K562 (cell line): ENCODE measurements at regions not wholly inside any gene's neighbourhood (a gene's known extent, or its start where the extent isn't known, plus 50 kb on each side); places are given as distances from the start of the nearest gene placed in this dataset.
A peak's percentile ranks its signal among the peaks of the same experiment; 100 is the strongest.

Experiments
- ATAC-seq: fragments of 200-7000 bp; cut with Tn5 transposase; 3 replicates; pipeline ENCODE4 v1.9.1; 2020; ENCODE audit warnings: moderate library complexity
- BruUV-seq: library from RNA; stranded (reverse); fragments of 400-500 nt; replicated peaks from 2 replicates; lab custom pipeline; 2021; lab: Mats Ljungman, UMichigan
- CTCF ChIA-PET: fragments of 300-600 bp; formaldehyde crosslinking; extraction: SDS; loops from one replicate; lab custom pipeline; 2021; ENCODE audit warnings: low intra/inter-chr PET ratio; lab: Yijun Ruan, JAX
- POLR2A ChIA-PET: fragments of 300-600, 350-650 bp; sonication (Branson Sonifier 250); formaldehyde crosslinking; extraction: SDS; loops from one replicate; lab custom pipeline; 2021; ENCODE audit warnings: antibody characterized with exemption, inconsistent platforms; lab: Yijun Ruan, JAX
- DNase-seq, 4 experiments: peaks; one replicate each; pipeline versions ENCODE4 v3.0.0 to v3.0.0-alpha.2; 2011 to 2018; ENCODE audit warnings: low spot score in 3 of 4, mixed read lengths in 3 of 4; ENCODE audit errors: extremely low read depth in 1 of 4
- FAIRE-seq: peaks from 2 replicates; lab custom pipeline; 2011; peaks lifted over from hg19 to GRCh38; lab: Jason Lieb, UNC
- H2AFZ ChIP-seq: 2 replicates; pipeline ENCODE4 v1.6.0; 2011; ENCODE audit warnings: low read depth, low read length, control low read depth, inconsistent platforms
- H3K27ac ChIP-seq: fragments of 200-600 bp; 3 replicates; pipeline ENCODE4 v1.8.0; 2011; ENCODE audit warnings: low read depth, mild to moderate bottlenecking, control low read depth, inconsistent platforms, low read length, moderate library complexity, mixed read lengths; ENCODE audit errors: extremely low read depth
- H3K27me3 ChIP-seq, 2 experiments: fragments of 300-600 bp in 1 of 2; 2 replicates in 1 of 2; 3 replicates in 1 of 2; pipeline versions ENCODE4 v1.6.0 to v1.8.0; 2011; ENCODE audit warnings: inconsistent platforms in 2 of 2, low read length in 2 of 2, mild to moderate bottlenecking in 1 of 2, mixed read lengths in 1 of 2, moderate library complexity in 1 of 2; ENCODE audit not compliant: control insufficient read depth in 2 of 2, insufficient read depth in 2 of 2
- H3K36me3 ChIP-seq: fragments of 300-600 bp; 3 replicates; pipeline ENCODE4 v1.8.0; 2011; ENCODE audit warnings: mild to moderate bottlenecking, low read length, inconsistent platforms; ENCODE audit not compliant: control insufficient read depth, insufficient read depth
- H3K4me1 ChIP-seq, 2 experiments: fragments of 200-600 bp in 1 of 2; replicated peaks in 1 of 2; 2 replicates in 1 of 2; 3 replicates in 1 of 2; pipeline versions ENCODE4 v1.5.1 to v1.8.0; 2011; ENCODE audit warnings: inconsistent platforms in 2 of 2, low read length in 2 of 2, mild to moderate bottlenecking in 1 of 2, mixed read lengths in 1 of 2, moderate library complexity in 1 of 2; ENCODE audit not compliant: control insufficient read depth in 2 of 2, insufficient read depth in 2 of 2
- H3K4me2 ChIP-seq: 2 replicates; pipeline ENCODE4 v1.6.1; 2011; ENCODE audit warnings: low read length, control low read depth, inconsistent platforms, mixed read lengths; ENCODE audit not compliant: insufficient read depth
- H3K4me3 ChIP-seq: fragments of 200-600 bp; sonication (generic), shearing (Covaris generic); 2 replicates; pipeline ENCODE4 v1.5.1; 2016; ENCODE audit warnings: control low read depth, inconsistent platforms
- H3K79me2 ChIP-seq: fragments of 200-600 bp; 3 replicates; pipeline ENCODE4 v1.8.0; 2011; ENCODE audit warnings: low read length, inconsistent platforms; ENCODE audit not compliant: control insufficient read depth, insufficient read depth
- H3K9ac ChIP-seq, 2 experiments: 2 replicates each; pipeline versions ENCODE4 v1.6.0 to v1.6.1; 2011; ENCODE audit warnings: low read depth in 2 of 2, low read length in 2 of 2, control low read depth in 1 of 2, inconsistent platforms in 1 of 2, mild to moderate bottlenecking in 1 of 2, mixed read lengths in 1 of 2; ENCODE audit not compliant: insufficient read depth in 1 of 2
- H3K9me1 ChIP-seq: one replicate; pipeline ENCODE4 v1.6.0; 2011; ENCODE audit warnings: inconsistent platforms, mild to moderate bottlenecking, low read length, moderate library complexity; ENCODE audit not compliant: control insufficient read depth, insufficient read depth
- H3K9me3 ChIP-seq: replicated peaks from 2 replicates; pipeline ENCODE4 v1.5.1; 2011; ENCODE audit warnings: low read depth, low read length, inconsistent platforms; ENCODE audit not compliant: control insufficient read depth, insufficient read depth
- H4K20me1 ChIP-seq: replicated peaks from 2 replicates; pipeline ENCODE4 v1.6.1; 2011; ENCODE audit warnings: low read length, inconsistent platforms, mixed read lengths; ENCODE audit not compliant: control insufficient read depth, insufficient read depth
- CHD1 ChIP-seq: fragments of 200-600 bp; sonication (generic); IDR thresholded peaks from one replicate; pipeline ENCODE4 v1.6.1; 2012; ENCODE audit warnings: mild to moderate bottlenecking, moderate library complexity, low read length, inconsistent platforms
- GABPB1 ChIP-seq: sonication (generic); formaldehyde crosslinking; IDR thresholded peaks from 2 replicates; pipeline ENCODE4 v1.8.0; 2022; ENCODE audit warnings: mild to moderate bottlenecking, missing genetic modification reagents
- HNRNPH1 ChIP-seq: fragments of 200-400 bp; formaldehyde crosslinking; optimal IDR thresholded peaks from 2 replicates; pipeline ENCODE3; 2017; ENCODE audit warnings: low read depth, mild to moderate bottlenecking, low read length, moderate library complexity
- NFIC ChIP-seq: fragments of 450-650 bp; IDR thresholded peaks from 2 replicates; pipeline ENCODE4 v1.6.1; 2017; ENCODE audit warnings: mild to moderate bottlenecking, inconsistent platforms
- ZNF445 ChIP-seq: fragments of 250-450 bp; sonication (Bioruptor Pico); IDR thresholded peaks from 2 replicates; pipeline ENCODE4 v1.4.0; 2020; ENCODE audit warnings: low read depth, mild to moderate bottlenecking, moderate library complexity
- ZNF79 ChIP-seq: fragments of 250-450 bp; sonication (Bioruptor Pico); IDR thresholded peaks from 2 replicates; pipeline ENCODE4 v1.4.0; 2020; ENCODE audit warnings: low read depth, mild to moderate bottlenecking, moderate library complexity
- WGBS: fragments of 100-300 bp; shearing (Covaris generic); methylation state at CpG from one replicate; pipeline ENCODE4 v1.1.6; 2016; ENCODE audit warnings: low coverage, mixed read lengths; ENCODE audit not compliant: insufficient coverage; ENCODE audit errors: missing lambda C conversion rate; 5-methylcytosine and 5-hydroxymethylcytosine counted together
- in situ Hi-C: fragments of 300-500 bp; cut with MboI; formaldehyde crosslinking; loops from 4 replicates; pipeline ENCODE4 v1.15.0; 2018; ENCODE audit warnings: inconsistent platforms, mixed read lengths
- intact Hi-C: fragments of 100-400 bp; cut with micrococcal nuclease; formaldehyde crosslinking; loops from 2 replicates; pipeline ENCODE4 v1.14.2; 2022
- TF ChIP-seq, protein P1 (sequence below), 2 experiments: fragments of 150-350 bp in 1 of 2; IDR thresholded peaks; 2 replicates each; pipeline ENCODE4 v1.6.1; 2012 to 2016; ENCODE audit warnings: low read depth in 2 of 2, low read length in 2 of 2, mild to moderate bottlenecking in 1 of 2, moderate library complexity in 1 of 2
- TF ChIP-seq, protein P2 (sequence below): fragments of 250-450 bp; sonication (Bioruptor Pico); IDR thresholded peaks from 2 replicates; pipeline ENCODE4 v1.5.1; 2021; ENCODE audit warnings: mild to moderate bottlenecking
- TF ChIP-seq, protein P3 (sequence below): fragments of 150-350 bp; conservative IDR thresholded peaks from 2 replicates; pipeline ENCODE4 v1.6.1; 2014; ENCODE audit warnings: low read length
- TF ChIP-seq, protein P4 (sequence below): fragments of 450-650 bp; IDR thresholded peaks from 2 replicates; pipeline ENCODE4 v1.6.1; 2016; ENCODE audit warnings: borderline replicate concordance

DNA sequence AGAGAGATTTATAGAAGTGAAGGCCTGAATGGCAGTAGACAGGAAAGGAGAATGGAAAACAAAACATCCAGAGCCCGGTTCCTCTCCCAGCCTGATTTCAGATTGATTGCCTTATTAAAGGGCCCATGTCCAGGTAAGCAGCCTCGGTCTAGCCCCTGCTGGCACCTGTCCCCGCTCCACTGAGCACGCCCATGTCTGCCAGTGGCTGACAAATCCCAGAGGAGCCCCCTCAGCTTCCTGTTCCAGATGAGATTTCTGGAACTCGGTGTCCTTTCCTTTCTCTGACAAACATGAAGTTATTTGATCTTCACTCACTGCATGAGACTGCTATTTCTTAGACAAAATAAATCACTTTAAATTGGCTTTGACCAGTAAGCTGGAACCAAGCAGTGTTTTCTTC, 187.0 kb upstream of the ADCY2 start:
- H3K4me1 ChIP-seq, result no peaks in the 10 kb centered on the region
- H3K9me1 ChIP-seq, result no peaks in the 10 kb centered on the region
- CTCF ChIA-PET, result no interaction called here
- DNase-seq (no peak), ATAC-seq (no peak), FAIRE-seq (peak; percentile 6)
- no peak overlapping the region for H3K9ac ChIP-seq
- H3K27me3 ChIP-seq, result no peaks in the 10 kb centered on the region; a peak in 1 of 5 replicates
- H3K36me3 ChIP-seq, result no peaks in the 10 kb centered on the region
- H3K79me2 ChIP-seq, result no peaks in the 10 kb centered on the region
- H3K4me3 ChIP-seq, result no peak overlapping the region
- H4K20me1 ChIP-seq, result no peaks in the 10 kb centered on the region
- no peak overlapping the region for H3K4me2 ChIP-seq
- 1% methylated on average over 5 of the region's 5 CpGs for WGBS
- H3K9me3 ChIP-seq, result no peaks in the 10 kb centered on the region
- H2AFZ ChIP-seq, result no peak overlapping the region
- in situ Hi-C loops, result no loop called here
- no TSS peak for BruUV-seq
- intact Hi-C loops, result no loop called here
- no peak overlapping the region for H3K27ac ChIP-seq
- POLR2A ChIA-PET, result no interaction called here
- TF ChIP-seq GABPB1 (CRISPR knock-in tag) (no peak), ZNF445 (CRISPR knock-in tag) (no peak), HNRNPH1 (no peak), CHD1 (no peak), NFIC (no peak), ZNF79 (CRISPR knock-in tag) (no peak)
- TF ChIP-seq, protein P1, sequence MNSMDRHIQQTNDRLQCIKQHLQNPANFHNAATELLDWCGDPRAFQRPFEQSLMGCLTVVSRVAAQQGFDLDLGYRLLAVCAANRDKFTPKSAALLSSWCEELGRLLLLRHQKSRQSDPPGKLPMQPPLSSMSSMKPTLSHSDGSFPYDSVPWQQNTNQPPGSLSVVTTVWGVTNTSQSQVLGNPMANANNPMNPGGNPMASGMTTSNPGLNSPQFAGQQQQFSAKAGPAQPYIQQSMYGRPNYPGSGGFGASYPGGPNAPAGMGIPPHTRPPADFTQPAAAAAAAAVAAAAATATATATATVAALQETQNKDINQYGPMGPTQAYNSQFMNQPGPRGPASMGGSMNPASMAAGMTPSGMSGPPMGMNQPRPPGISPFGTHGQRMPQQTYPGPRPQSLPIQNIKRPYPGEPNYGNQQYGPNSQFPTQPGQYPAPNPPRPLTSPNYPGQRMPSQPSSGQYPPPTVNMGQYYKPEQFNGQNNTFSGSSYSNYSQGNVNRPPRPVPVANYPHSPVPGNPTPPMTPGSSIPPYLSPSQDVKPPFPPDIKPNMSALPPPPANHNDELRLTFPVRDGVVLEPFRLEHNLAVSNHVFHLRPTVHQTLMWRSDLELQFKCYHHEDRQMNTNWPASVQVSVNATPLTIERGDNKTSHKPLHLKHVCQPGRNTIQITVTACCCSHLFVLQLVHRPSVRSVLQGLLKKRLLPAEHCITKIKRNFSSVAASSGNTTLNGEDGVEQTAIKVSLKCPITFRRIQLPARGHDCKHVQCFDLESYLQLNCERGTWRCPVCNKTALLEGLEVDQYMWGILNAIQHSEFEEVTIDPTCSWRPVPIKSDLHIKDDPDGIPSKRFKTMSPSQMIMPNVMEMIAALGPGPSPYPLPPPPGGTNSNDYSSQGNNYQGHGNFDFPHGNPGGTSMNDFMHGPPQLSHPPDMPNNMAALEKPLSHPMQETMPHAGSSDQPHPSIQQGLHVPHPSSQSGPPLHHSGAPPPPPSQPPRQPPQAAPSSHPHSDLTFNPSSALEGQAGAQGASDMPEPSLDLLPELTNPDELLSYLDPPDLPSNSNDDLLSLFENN (IDR thresholded peaks at IDR 0.05; ENCODE audit: low read depth in 2 of 2, low read length in 2 of 2), result no peak
- TF ChIP-seq, protein P2, sequence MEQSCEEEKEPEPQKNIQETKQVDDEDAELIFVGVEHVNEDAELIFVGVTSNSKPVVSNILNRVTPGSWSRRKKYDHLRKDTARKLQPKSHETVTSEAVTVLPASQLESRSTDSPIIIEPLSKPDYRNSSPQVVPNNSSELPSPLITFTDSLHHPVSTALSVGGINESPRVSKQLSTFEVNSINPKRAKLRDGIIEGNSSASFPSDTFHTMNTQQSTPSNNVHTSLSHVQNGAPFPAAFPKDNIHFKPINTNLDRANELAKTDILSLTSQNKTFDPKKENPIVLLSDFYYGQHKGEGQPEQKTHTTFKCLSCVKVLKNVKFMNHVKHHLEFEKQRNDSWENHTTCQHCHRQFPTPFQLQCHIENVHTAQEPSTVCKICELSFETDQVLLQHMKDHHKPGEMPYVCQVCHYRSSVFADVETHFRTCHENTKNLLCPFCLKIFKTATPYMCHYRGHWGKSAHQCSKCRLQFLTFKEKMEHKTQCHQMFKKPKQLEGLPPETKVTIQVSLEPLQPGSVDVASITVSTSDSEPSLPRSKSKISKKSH (CRISPR knock-in tag), result no peak
- TF ChIP-seq, protein P3, sequence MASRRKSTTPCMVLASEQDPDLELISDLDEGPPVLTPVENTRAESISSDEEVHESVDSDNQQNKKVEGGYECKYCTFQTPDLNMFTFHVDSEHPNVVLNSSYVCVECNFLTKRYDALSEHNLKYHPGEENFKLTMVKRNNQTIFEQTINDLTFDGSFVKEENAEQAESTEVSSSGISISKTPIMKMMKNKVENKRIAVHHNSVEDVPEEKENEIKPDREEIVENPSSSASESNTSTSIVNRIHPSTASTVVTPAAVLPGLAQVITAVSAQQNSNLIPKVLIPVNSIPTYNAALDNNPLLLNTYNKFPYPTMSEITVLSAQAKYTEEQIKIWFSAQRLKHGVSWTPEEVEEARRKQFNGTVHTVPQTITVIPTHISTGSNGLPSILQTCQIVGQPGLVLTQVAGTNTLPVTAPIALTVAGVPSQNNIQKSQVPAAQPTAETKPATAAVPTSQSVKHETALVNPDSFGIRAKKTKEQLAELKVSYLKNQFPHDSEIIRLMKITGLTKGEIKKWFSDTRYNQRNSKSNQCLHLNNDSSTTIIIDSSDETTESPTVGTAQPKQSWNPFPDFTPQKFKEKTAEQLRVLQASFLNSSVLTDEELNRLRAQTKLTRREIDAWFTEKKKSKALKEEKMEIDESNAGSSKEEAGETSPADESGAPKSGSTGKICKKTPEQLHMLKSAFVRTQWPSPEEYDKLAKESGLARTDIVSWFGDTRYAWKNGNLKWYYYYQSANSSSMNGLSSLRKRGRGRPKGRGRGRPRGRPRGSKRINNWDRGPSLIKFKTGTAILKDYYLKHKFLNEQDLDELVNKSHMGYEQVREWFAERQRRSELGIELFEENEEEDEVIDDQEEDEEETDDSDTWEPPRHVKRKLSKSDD, result no peak
- TF ChIP-seq, protein P4, sequence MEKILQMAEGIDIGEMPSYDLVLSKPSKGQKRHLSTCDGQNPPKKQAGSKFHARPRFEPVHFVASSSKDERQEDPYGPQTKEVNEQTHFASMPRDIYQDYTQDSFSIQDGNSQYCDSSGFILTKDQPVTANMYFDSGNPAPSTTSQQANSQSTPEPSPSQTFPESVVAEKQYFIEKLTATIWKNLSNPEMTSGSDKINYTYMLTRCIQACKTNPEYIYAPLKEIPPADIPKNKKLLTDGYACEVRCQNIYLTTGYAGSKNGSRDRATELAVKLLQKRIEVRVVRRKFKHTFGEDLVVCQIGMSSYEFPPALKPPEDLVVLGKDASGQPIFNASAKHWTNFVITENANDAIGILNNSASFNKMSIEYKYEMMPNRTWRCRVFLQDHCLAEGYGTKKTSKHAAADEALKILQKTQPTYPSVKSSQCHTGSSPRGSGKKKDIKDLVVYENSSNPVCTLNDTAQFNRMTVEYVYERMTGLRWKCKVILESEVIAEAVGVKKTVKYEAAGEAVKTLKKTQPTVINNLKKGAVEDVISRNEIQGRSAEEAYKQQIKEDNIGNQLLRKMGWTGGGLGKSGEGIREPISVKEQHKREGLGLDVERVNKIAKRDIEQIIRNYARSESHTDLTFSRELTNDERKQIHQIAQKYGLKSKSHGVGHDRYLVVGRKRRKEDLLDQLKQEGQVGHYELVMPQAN, result no peak
